ENCODE measurements at regions not wholly inside any gene's neighbourhood (a gene's known extent, or its start where the extent isn't known, plus 50 kb on each side); places are given as distances from the start of the nearest gene placed in this dataset.
"Not testable (repeated sequence)": the region's sequence is repeated elsewhere in the genome, so short reads cannot be mapped to it uniquely, and the experiment has no call there.

GRCh38 chr10:131567279-131568162 is 256.0 kb upstream of the TCERG1L start:
- no peak for DNase-seq

- no peak for DNase-seq
Measured at GRCh38 chr10:131568866-131569265, 257.3 kb upstream of the TCERG1L start.

- DNase-seq = no peak
Measured at GRCh38 chr10:131569851-131570715, 258.6 kb upstream of the TCERG1L start.

GRCh38 chr10:131570716-131571307 is 259.3 kb upstream of the TCERG1L start:
- DNase-seq = no peak

- no peak for DNase-seq
Measured at GRCh38 chr10:131571346-131571745, 259.8 kb upstream of the TCERG1L start.

GRCh38 chr10:131571865-131572264 is 260.3 kb upstream of the TCERG1L start:
- no peak for DNase-seq

- DNase-seq = no peak
Measured at GRCh38 chr10:131573256-131573655, 261.7 kb upstream of the TCERG1L start.

GRCh38 chr10:131573707-131574106 is 262.2 kb upstream of the TCERG1L start:
- no peak for DNase-seq

GRCh38 chr10:131574363-131574706 is 262.8 kb upstream of the TCERG1L start:
- DNase-seq = no peak

GRCh38 chr10:131574707-131575430 is 263.3 kb upstream of the TCERG1L start:
- DNase-seq = no peak

GRCh38 chr10:131575877-131576276 is 264.4 kb upstream of the TCERG1L start:
- DNase-seq = no peak

- no peak for DNase-seq
Measured at GRCh38 chr10:131576341-131577177, 265.0 kb upstream of the TCERG1L start.

GRCh38 chr10:131577178-131577555 is 265.6 kb upstream of the TCERG1L start:
- DNase-seq = no peak

GRCh38 chr10:131577786-131578471 is 266.4 kb upstream of the TCERG1L start:
- DNase-seq = no peak

- no peak for DNase-seq
Measured at GRCh38 chr10:131578472-131578970, 267.0 kb upstream of the TCERG1L start.

GRCh38 chr10:131579251-131580071 is 267.9 kb upstream of the TCERG1L start:
- no peak for DNase-seq

- no peak for DNase-seq
Measured at GRCh38 chr10:131580076-131580652, 268.6 kb upstream of the TCERG1L start.

GRCh38 chr10:131580674-131581073 is 269.2 kb upstream of the TCERG1L start:
- DNase-seq = no peak

GRCh38 chr10:131581547-131581946 is 270.0 kb upstream of the TCERG1L start:
- DNase-seq = not testable (repeated sequence)
